ENCODE measurements at regions not wholly inside any gene's neighbourhood (a gene's known extent, or its start where the extent isn't known, plus 50 kb on each side); places are given as distances from the start of the nearest gene placed in this dataset.
"Not testable (repeated sequence)": the region's sequence is repeated elsewhere in the genome, so short reads cannot be mapped to it uniquely, and the experiment has no call there.

- Histone ChIP-seq H3K36me3 (ENCODE audit: control insufficient read depth, insufficient read depth, low read length) (no peaks in the 10 kb centered on the region), H3K4me1 (ENCODE audit: control insufficient read depth, insufficient read depth, low read length) (peaks cover 1% of the 10 kb centered on the region; the same call in 1 of the 2 replicates), H3K27me3 (ENCODE audit: control insufficient read depth, insufficient read depth, low read length) (no peaks in the 10 kb centered on the region), H3K27ac (ENCODE audit: low read length) (no peak overlapping the region), H3K9me3 (ENCODE audit: control insufficient read depth, insufficient read depth, low read length) (no peaks in the 10 kb centered on the region), H3K4me3 (ENCODE audit: low read length) (no peak overlapping the region)
- no CpG with 5 or more reads among the region's 2 CpGs for WGBS (ENCODE audit: insufficient coverage, insufficient read length)
- DNase-seq (ENCODE audit: low read depth, low spot score) = no peak
Observed at GRCh38 chr19:28307487-28307886, 905.5 kb downstream of the UQCRFS1 start.

GRCh38 chr19:28305513-28305912, 907.4 kb downstream of the UQCRFS1 start:
- Histone ChIP-seq H3K4me1 (ENCODE audit: control insufficient read depth, insufficient read depth, low read length) (peaks cover 1% of the 10 kb centered on the region; the same call in 1 of the 2 replicates), H3K36me3 (ENCODE audit: control insufficient read depth, insufficient read depth, low read length) (no peaks in the 10 kb centered on the region), H3K27ac (ENCODE audit: low read length) (no peak overlapping the region), H3K27me3 (ENCODE audit: control insufficient read depth, insufficient read depth, low read length) (no peaks in the 10 kb centered on the region), H3K9me3 (ENCODE audit: control insufficient read depth, insufficient read depth, low read length) (no peaks in the 10 kb centered on the region), H3K4me3 (ENCODE audit: low read length) (no peak overlapping the region)
- no CpG with 5 or more reads among the region's 4 CpGs for WGBS (ENCODE audit: insufficient coverage, insufficient read length)
- no peak for DNase-seq (ENCODE audit: low read depth, low spot score)

GRCh38 chr19:28303502-28303901, 909.4 kb downstream of the UQCRFS1 start:
- H3K36me3 ChIP-seq (ENCODE audit: control insufficient read depth, insufficient read depth, low read length) = no peaks in the 10 kb centered on the region
- peaks cover 3% of the 10 kb centered on the region; the same call in 1 of the 2 replicates for H3K4me1 ChIP-seq (ENCODE audit: control insufficient read depth, insufficient read depth, low read length)
- H3K27ac ChIP-seq (ENCODE audit: low read length) = no peak overlapping the region
- H3K27me3 ChIP-seq (ENCODE audit: control insufficient read depth, insufficient read depth, low read length) = no peaks in the 10 kb centered on the region
- no CpG with 5 or more reads among the region's 7 CpGs for WGBS (ENCODE audit: insufficient coverage, insufficient read length)
- H3K4me3 ChIP-seq (ENCODE audit: low read length) = no peak overlapping the region
- no peaks in the 10 kb centered on the region for H3K9me3 ChIP-seq (ENCODE audit: control insufficient read depth, insufficient read depth, low read length)
- DNase-seq (ENCODE audit: low read depth, low spot score) = no peak

- no peak overlapping the region for H3K27ac ChIP-seq (ENCODE audit: low read length)
- H3K36me3 ChIP-seq (ENCODE audit: control insufficient read depth, insufficient read depth, low read length) = no peaks in the 10 kb centered on the region
- DNase-seq (ENCODE audit: low read depth, low spot score) = no peak
- no peak overlapping the region for H3K4me3 ChIP-seq (ENCODE audit: low read length)
- H3K9me3 ChIP-seq (ENCODE audit: control insufficient read depth, insufficient read depth, low read length) = no peaks in the 10 kb centered on the region
- H3K27me3 ChIP-seq (ENCODE audit: control insufficient read depth, insufficient read depth, low read length) = no peaks in the 10 kb centered on the region
- peaks cover 3% of the 10 kb centered on the region; the same call in 1 of the 2 replicates for H3K4me1 ChIP-seq (ENCODE audit: control insufficient read depth, insufficient read depth, low read length)
- no CpG with 5 or more reads among the region's 5 CpGs for WGBS (ENCODE audit: insufficient coverage, insufficient read length)
Observed at GRCh38 chr19:28301961-28302360, 911.0 kb downstream of the UQCRFS1 start.

GRCh38 chr19:28301463-28301862, 911.5 kb downstream of the UQCRFS1 start:
- Histone ChIP-seq H3K9me3 (ENCODE audit: control insufficient read depth, insufficient read depth, low read length) (no peaks in the 10 kb centered on the region), H3K27me3 (ENCODE audit: control insufficient read depth, insufficient read depth, low read length) (no peaks in the 10 kb centered on the region), H3K36me3 (ENCODE audit: control insufficient read depth, insufficient read depth, low read length) (no peaks in the 10 kb centered on the region), H3K4me1 (ENCODE audit: control insufficient read depth, insufficient read depth, low read length) (peaks cover 3% of the 10 kb centered on the region; the same call in 1 of the 2 replicates), H3K4me3 (ENCODE audit: low read length) (no peak overlapping the region), H3K27ac (ENCODE audit: low read length) (no peak overlapping the region)
- DNase-seq (ENCODE audit: low read depth, low spot score) = no peak

- no peak for DNase-seq (ENCODE audit: low read depth, low spot score)
- Histone ChIP-seq H3K9me3 (ENCODE audit: control insufficient read depth, insufficient read depth, low read length) (no peaks in the 10 kb centered on the region), H3K36me3 (ENCODE audit: control insufficient read depth, insufficient read depth, low read length) (no peaks in the 10 kb centered on the region), H3K4me3 (ENCODE audit: low read length) (no peak overlapping the region; the same call in 1 of the 2 replicates), H3K27ac (ENCODE audit: low read length) (no peak overlapping the region), H3K4me1 (ENCODE audit: control insufficient read depth, insufficient read depth, low read length) (peaks cover 3% of the 10 kb centered on the region; the same call in 1 of the 2 replicates), H3K27me3 (ENCODE audit: control insufficient read depth, insufficient read depth, low read length) (no peaks in the 10 kb centered on the region)
- no CpG with 5 or more reads among the region's 7 CpGs for WGBS (ENCODE audit: insufficient coverage, insufficient read length)
Observed at GRCh38 chr19:28299649-28300048, 913.3 kb downstream of the UQCRFS1 start.

GRCh38 chr19:28297586-28298157, 915.3 kb downstream of the UQCRFS1 start:
- peaks cover 10% of the 10 kb centered on the region for H3K4me1 ChIP-seq (ENCODE audit: control insufficient read depth, insufficient read depth, low read length)
- H3K9me3 ChIP-seq (ENCODE audit: control insufficient read depth, insufficient read depth, low read length) = no peaks in the 10 kb centered on the region
- no CpG with 5 or more reads among the region's 11 CpGs for WGBS (ENCODE audit: insufficient coverage, insufficient read length)

GRCh38 chr19:28297036-28297435, 915.9 kb downstream of the UQCRFS1 start:
- H3K4me3 ChIP-seq (ENCODE audit: low read length) = no peak overlapping the region
- no peaks in the 10 kb centered on the region for H3K36me3 ChIP-seq (ENCODE audit: control insufficient read depth, insufficient read depth, low read length)
- no peaks in the 10 kb centered on the region for H3K27me3 ChIP-seq (ENCODE audit: control insufficient read depth, insufficient read depth, low read length)
- no peaks in the 10 kb centered on the region for H3K9me3 ChIP-seq (ENCODE audit: control insufficient read depth, insufficient read depth, low read length)
- DNase-seq (ENCODE audit: low read depth, low spot score) = no peak
- H3K4me1 ChIP-seq (ENCODE audit: control insufficient read depth, insufficient read depth, low read length) = peaks cover 14% of the 10 kb centered on the region
- no peak overlapping the region for H3K27ac ChIP-seq (ENCODE audit: low read length)
- no CpG with 5 or more reads among the region's 2 CpGs for WGBS (ENCODE audit: insufficient coverage, insufficient read length)

More at GRCh38 chr19:28297586-28298157, 915.3 kb downstream of the UQCRFS1 start:
- no peak for DNase-seq (ENCODE audit: low read depth, low spot score)
- no peak overlapping the region for H3K27ac ChIP-seq (ENCODE audit: low read length)
- H3K4me3 ChIP-seq (ENCODE audit: low read length) = no peak overlapping the region
- H3K36me3 ChIP-seq (ENCODE audit: control insufficient read depth, insufficient read depth, low read length) = no peaks in the 10 kb centered on the region
- no peaks in the 10 kb centered on the region for H3K27me3 ChIP-seq (ENCODE audit: control insufficient read depth, insufficient read depth, low read length)

GRCh38 chr19:28296506-28296905, 916.4 kb downstream of the UQCRFS1 start:
- DNase-seq (ENCODE audit: low read depth, low spot score) = no peak
- no peak overlapping the region for H3K27ac ChIP-seq (ENCODE audit: low read length)

GRCh38 chr19:28294975-28295374, 918.0 kb downstream of the UQCRFS1 start:
- H3K4me1 ChIP-seq (ENCODE audit: control insufficient read depth, insufficient read depth, low read length) = peaks cover 22% of the 10 kb centered on the region
- not testable (repeated sequence) for H3K9me3 ChIP-seq (ENCODE audit: control insufficient read depth, insufficient read depth, low read length); H3K36me3 ChIP-seq (ENCODE audit: control insufficient read depth, insufficient read depth, low read length); DNase-seq (ENCODE audit: low read depth, low spot score); H3K27ac ChIP-seq (ENCODE audit: low read length); H3K4me3 ChIP-seq (ENCODE audit: low read length); H3K27me3 ChIP-seq (ENCODE audit: control insufficient read depth, insufficient read depth, low read length)
- WGBS (ENCODE audit: insufficient coverage, insufficient read length) = no CpG with 5 or more reads among the region's 1 CpG

More at GRCh38 chr19:28296506-28296905, 916.4 kb downstream of the UQCRFS1 start:
- WGBS (ENCODE audit: insufficient coverage, insufficient read length) = no CpG with 5 or more reads among the region's 4 CpGs
- Histone ChIP-seq H3K4me3 (ENCODE audit: low read length) (no peak overlapping the region), H3K27me3 (ENCODE audit: control insufficient read depth, insufficient read depth, low read length) (no peaks in the 10 kb centered on the region), H3K9me3 (ENCODE audit: control insufficient read depth, insufficient read depth, low read length) (no peaks in the 10 kb centered on the region), H3K36me3 (ENCODE audit: control insufficient read depth, insufficient read depth, low read length) (no peaks in the 10 kb centered on the region), H3K4me1 (ENCODE audit: control insufficient read depth, insufficient read depth, low read length) (peaks cover 18% of the 10 kb centered on the region)

- no peak for DNase-seq (ENCODE audit: low read depth, low spot score)
- Histone ChIP-seq H3K4me1 (ENCODE audit: control insufficient read depth, insufficient read depth, low read length) (peaks cover 20% of the 10 kb centered on the region), H3K4me3 (ENCODE audit: low read length) (no peak overlapping the region), H3K36me3 (ENCODE audit: control insufficient read depth, insufficient read depth, low read length) (no peaks in the 10 kb centered on the region), H3K9me3 (ENCODE audit: control insufficient read depth, insufficient read depth, low read length) (no peaks in the 10 kb centered on the region), H3K27ac (ENCODE audit: low read length) (no peak overlapping the region), H3K27me3 (ENCODE audit: control insufficient read depth, insufficient read depth, low read length) (no peaks in the 10 kb centered on the region)
- no CpG with 5 or more reads among the region's 6 CpGs for WGBS (ENCODE audit: insufficient coverage, insufficient read length)
Observed at GRCh38 chr19:28294395-28294794, 918.6 kb downstream of the UQCRFS1 start.

Data from iPS DF 6.9 (cell line).